AML-193 (cell line): ENCODE measurements at regions not wholly inside any gene's neighbourhood (a gene's known extent, or its start where the extent isn't known, plus 50 kb on each side); places are given as distances from the start of the nearest gene placed in this dataset.

ENCODE experiments used
- DNase-seq, 2 experiments: peaks; one replicate each; lab custom pipeline; 2025; lab: John Stamatoyannopoulos, UW

GRCh38 chr7:7118822-7119221 is 63.5 kb upstream of the C1GALT1 start:
- no peak for DNase-seq

- no peak for DNase-seq
These were observed 62.6 kb upstream of the C1GALT1 start for GRCh38 chr7:7119729-7120128.

DNA sequence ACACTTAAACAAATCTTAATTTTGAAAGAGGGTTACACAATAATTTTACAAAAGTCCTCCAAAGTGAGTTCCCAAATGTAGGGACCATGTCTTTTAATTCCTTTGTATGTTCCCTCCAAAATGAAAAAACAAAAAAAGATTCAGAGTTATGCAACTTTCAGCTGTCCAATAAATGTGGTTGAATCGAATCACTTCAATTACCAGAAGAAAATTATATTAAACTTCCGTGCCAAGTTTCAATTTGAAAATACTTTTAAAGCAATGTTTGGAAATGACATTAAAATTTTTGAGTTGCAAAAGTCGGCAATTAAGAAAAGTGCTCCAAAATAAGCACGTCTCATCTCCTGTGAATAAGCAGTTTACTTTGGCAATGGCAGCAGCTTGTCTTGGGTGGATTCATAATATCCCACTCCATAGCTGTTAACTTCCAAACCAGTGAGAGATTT is 60.3 kb upstream of the C1GALT1 start:
- no peak for DNase-seq

DNA sequence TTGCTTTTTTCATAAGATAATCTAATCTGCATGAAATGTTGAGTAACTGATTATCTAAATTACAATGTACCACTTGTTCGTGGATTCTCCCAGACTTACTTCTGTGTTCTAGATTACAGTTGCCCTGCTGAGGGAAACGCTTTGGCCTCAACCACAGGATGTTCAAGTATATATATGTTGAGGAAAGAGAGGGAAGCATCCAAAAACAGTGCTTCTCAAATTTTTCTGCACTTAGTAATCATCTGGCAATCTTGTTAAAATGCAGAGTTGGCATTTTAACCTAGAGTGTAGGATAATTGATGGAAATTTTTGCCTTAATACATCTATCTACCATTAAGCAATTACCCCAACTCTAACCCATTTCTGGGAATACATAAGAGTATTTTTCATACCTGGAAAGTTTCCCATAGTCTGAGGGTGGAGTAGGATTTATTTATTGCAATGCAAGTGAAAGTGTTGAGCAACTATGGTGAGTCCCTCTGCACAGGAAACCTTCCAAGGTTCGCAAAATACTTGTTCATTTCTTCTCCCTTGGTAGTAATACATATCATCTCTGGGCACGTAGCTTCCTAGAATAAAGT is 59.6 kb upstream of the C1GALT1 start:
- DNase-seq: no peak

DNA sequence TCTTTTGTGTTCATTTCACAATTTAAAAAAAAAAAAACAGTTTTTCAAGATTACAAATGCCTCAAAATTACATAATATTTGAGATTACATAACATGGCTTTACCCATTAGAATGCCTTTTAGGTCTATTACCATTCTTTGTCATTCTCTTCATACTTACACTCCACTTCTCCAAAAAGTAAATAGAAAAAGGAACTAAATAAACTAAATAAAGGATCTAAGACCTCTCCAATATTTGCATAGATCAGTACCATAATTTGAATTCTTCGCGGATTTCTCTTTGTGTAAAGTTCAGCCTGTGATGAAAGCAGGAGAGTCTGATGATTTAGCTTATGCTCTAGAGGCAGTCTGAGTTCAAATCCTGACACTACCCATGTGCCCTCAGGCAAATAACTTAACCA is 56.4 kb upstream of the C1GALT1 start:
- peak; percentile 49 for DNase-seq

DNA sequence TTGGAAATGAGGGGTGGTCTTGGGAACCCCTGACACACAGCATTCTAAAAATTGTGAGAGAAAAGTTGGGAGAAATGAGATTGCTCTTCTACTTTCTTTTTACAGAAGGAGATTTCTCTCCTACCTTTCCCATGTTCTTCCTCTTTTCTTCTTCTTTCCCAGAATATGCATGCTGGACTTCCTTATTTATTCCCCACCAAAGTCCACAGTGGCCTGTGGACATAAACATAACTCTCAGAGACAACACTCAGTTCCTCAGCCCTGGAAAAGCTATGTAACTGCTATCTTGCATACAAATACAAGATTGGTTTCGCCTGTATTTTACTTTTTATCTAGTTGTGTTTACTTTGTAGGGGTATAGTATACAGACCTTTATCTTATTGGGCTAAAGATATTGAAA is 54.6 kb upstream of the C1GALT1 start:
- DNase-seq: no peak

- no peak for DNase-seq
These were observed 53.0 kb upstream of the C1GALT1 start for GRCh38 chr7:7129381-7129780.

- no peak for DNase-seq
These were observed 51.1 kb upstream of the C1GALT1 start for GRCh38 chr7:7131273-7131672.
